ENCODE measurements at regions not wholly inside any gene's neighbourhood (a gene's known extent, or its start where the extent isn't known, plus 50 kb on each side); places are given as distances from the start of the nearest gene placed in this dataset.

DNA sequence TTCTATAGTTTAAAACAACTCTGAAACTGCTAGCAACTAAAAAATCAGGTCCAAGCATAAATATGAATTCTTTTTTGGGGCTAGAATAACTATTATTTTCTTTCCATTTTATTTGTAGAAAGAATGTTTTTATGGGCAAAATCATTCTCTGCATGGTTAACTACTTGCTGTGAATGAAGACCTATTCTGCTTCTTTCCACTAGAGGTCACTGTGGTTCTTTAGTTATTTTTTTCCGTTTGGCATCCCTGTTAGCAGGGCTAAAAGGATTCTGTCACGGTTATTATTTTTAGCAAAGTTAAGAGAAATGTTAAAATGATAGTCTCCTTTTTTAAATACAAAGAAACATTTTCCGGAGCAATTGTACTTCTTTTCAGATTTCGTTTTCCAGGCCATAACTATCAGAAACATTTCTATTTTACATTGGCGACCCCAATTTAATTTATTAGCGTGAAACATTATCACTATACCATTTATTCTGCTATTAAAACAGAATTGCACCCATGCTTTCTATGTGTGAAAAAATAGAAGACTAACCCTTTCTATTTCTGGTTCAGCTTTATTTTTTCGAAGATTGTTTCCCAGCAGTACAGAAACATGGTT is 404.8 kb downstream of the ATP23 start:
- Histone ChIP-seq H3K36me3 (ENCODE audit: insufficient read depth, low read length) (no peaks in the 10 kb centered on the region), H3K9ac (ENCODE audit: low read length) (no peak overlapping the region), H3K4me2 (ENCODE audit: low read depth, low read length, poor library complexity, severe bottlenecking) (no peak overlapping the region)

DNA sequence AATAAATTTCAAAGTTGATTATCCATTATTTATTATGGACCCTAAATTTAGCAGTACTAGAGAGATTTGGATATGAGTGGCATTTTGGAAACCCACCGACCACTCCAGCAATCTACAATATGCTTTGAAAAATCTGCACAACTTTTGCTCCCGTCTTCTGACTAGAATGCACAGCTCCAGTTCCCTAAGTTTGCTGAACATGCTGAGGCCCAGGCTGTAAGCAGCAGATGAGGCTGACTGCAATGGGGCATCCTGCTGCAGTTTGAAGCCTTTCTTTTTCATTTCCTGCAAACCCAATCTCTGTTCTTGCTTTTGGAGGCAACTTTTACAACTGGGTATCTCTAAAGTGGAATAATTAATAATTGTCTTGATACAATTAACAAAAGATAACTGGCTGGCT is 405.8 kb downstream of the ATP23 start:
- no peaks in the 10 kb centered on the region for H3K9me3 ChIP-seq (ENCODE audit: low read length)
- H3K27me3 ChIP-seq (ENCODE audit: low read length) = no peaks in the 10 kb centered on the region
- DNase-seq = no peak
- no peak overlapping the region for H3K9ac ChIP-seq (ENCODE audit: low read length)
- H3K4me3 ChIP-seq (ENCODE audit: low read length) = no peak overlapping the region
- H3K79me2 ChIP-seq (ENCODE audit: low read length) = no peaks in the 10 kb centered on the region
- no peak overlapping the region for H2AFZ ChIP-seq (ENCODE audit: low read length)
- H4K20me1 ChIP-seq (ENCODE audit: insufficient read depth, low read depth, low read length) = no peaks in the 10 kb centered on the region
- H3K4me2 ChIP-seq (ENCODE audit: low read depth, low read length, poor library complexity, severe bottlenecking) = no peak overlapping the region
- no peak overlapping the region for H3K27ac ChIP-seq (ENCODE audit: low read length)
- no peaks in the 10 kb centered on the region for H3K36me3 ChIP-seq (ENCODE audit: insufficient read depth, low read length)
- no peaks in the 10 kb centered on the region for H3K9me2 ChIP-seq (replicated peaks; ENCODE audit: insufficient read depth, low read length)
- no peaks in the 10 kb centered on the region for H3K4me1 ChIP-seq (ENCODE audit: low read length)

More for the DNA sequence above, 404.8 kb downstream of the ATP23 start:
- Histone ChIP-seq H3K4me3 (ENCODE audit: low read length) (no peak overlapping the region), H3K9me3 (ENCODE audit: low read length) (no peaks in the 10 kb centered on the region), H3K27ac (ENCODE audit: low read length) (no peak overlapping the region), H3K4me1 (ENCODE audit: low read length) (no peaks in the 10 kb centered on the region), H4K20me1 (ENCODE audit: insufficient read depth, low read depth, low read length) (no peaks in the 10 kb centered on the region), H3K79me2 (ENCODE audit: low read length) (no peaks in the 10 kb centered on the region), H3K27me3 (ENCODE audit: low read length) (no peaks in the 10 kb centered on the region), H3K9me2 (replicated peaks; ENCODE audit: insufficient read depth, low read length) (no peaks in the 10 kb centered on the region), H2AFZ (ENCODE audit: low read length) (no peak overlapping the region)
- DNase-seq = peak; percentile 79

DNA sequence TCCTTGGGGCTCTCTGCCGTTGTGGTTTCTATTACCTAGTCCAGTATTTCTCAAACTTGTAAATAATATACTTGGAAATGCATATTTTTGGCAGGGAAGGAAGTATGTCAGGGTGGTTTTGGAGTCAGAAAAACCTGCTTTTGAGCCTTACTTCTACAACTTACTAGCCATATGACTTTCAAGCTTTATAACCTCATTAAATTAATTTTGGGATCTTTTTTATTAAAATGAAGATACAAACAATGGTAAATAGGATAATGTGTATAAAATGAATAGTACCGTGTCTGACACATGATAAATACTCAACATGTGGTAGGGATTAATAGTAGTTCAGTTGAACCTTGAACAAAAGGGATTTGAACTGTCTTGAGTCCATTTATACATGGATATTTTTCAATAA is 406.3 kb downstream of the ATP23 start:
- Histone ChIP-seq H3K9ac (ENCODE audit: low read length) (no peak overlapping the region), H3K79me2 (ENCODE audit: low read length) (no peaks in the 10 kb centered on the region), H3K4me1 (ENCODE audit: low read length) (no peaks in the 10 kb centered on the region), H3K4me2 (ENCODE audit: low read depth, low read length, poor library complexity, severe bottlenecking) (no peak overlapping the region), H3K27me3 (ENCODE audit: low read length) (no peaks in the 10 kb centered on the region), H3K9me2 (replicated peaks; ENCODE audit: insufficient read depth, low read length) (no peaks in the 10 kb centered on the region), H3K4me3 (ENCODE audit: low read length) (no peak overlapping the region), H3K27ac (ENCODE audit: low read length) (no peak overlapping the region), H3K36me3 (ENCODE audit: insufficient read depth, low read length) (no peaks in the 10 kb centered on the region), H3K9me3 (ENCODE audit: low read length) (no peaks in the 10 kb centered on the region), H2AFZ (ENCODE audit: low read length) (no peak overlapping the region), H4K20me1 (ENCODE audit: insufficient read depth, low read depth, low read length) (no peaks in the 10 kb centered on the region)
- no peak for DNase-seq

DNA sequence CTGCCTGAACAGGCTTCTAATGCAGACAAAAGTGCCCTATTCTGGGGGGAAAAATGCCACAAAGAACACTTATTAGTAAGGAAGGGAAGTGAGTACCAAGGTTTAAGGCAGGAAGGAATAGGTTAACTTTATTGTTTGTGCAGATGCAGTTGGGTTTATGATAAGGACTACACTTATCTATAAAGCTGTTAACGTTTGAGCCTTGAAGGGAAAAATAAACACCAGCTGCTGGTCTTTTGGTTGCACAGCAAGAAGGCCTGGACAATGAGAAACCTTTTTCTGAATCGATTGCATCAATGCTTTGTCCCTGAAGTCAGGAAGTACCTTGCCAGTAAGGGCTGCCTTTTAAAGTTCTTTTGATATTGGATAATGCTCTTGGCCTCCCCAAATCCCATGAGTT is 407.8 kb downstream of the ATP23 start:
- no peaks in the 10 kb centered on the region for H3K27me3 ChIP-seq (ENCODE audit: low read length)
- no peaks in the 10 kb centered on the region for H3K9me2 ChIP-seq (replicated peaks; ENCODE audit: insufficient read depth, low read length)
- no peaks in the 10 kb centered on the region for H4K20me1 ChIP-seq (ENCODE audit: insufficient read depth, low read depth, low read length)
- H3K36me3 ChIP-seq (ENCODE audit: insufficient read depth, low read length) = no peaks in the 10 kb centered on the region
- no peak overlapping the region for H3K27ac ChIP-seq (ENCODE audit: low read length)
- no peak overlapping the region for H3K4me2 ChIP-seq (ENCODE audit: low read depth, low read length, poor library complexity, severe bottlenecking)
- no peak for DNase-seq
- H3K4me1 ChIP-seq (ENCODE audit: low read length) = no peaks in the 10 kb centered on the region
- no peak overlapping the region for H3K4me3 ChIP-seq (ENCODE audit: low read length)
- H3K9ac ChIP-seq (ENCODE audit: low read length) = no peak overlapping the region
- H3K79me2 ChIP-seq (ENCODE audit: low read length) = no peaks in the 10 kb centered on the region
- H3K9me3 ChIP-seq (ENCODE audit: low read length) = no peaks in the 10 kb centered on the region
- H2AFZ ChIP-seq (ENCODE audit: low read length) = no peak overlapping the region

DNA sequence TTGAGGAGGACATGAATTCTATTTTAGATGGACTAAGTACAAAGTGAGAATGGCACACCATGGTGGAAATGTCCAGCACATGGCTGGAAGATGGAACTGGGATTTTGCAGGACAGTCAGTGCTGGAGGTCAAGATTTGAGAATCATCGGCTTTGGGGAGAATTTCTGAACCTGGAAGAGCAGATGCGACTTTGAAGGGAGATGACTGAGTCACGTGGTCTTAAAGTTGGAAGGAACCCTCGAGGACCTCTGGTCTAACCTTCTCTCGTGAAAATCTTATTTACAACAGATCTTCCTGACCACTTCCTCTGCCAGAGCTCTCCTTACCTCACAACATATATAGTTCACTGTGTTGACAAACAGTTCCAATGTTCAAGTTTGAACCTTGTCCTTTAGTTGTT is 415.4 kb downstream of the ATP23 start:
- no peak overlapping the region for H2AFZ ChIP-seq (ENCODE audit: low read length)
- no peaks in the 10 kb centered on the region for H3K27me3 ChIP-seq (ENCODE audit: low read length)
- H4K20me1 ChIP-seq (ENCODE audit: insufficient read depth, low read depth, low read length) = no peaks in the 10 kb centered on the region
- no peak overlapping the region for H3K27ac ChIP-seq (ENCODE audit: low read length)
- DNase-seq = no peak
- H3K4me1 ChIP-seq (ENCODE audit: low read length) = no peaks in the 10 kb centered on the region
- no peaks in the 10 kb centered on the region for H3K36me3 ChIP-seq (ENCODE audit: insufficient read depth, low read length)
- H3K4me3 ChIP-seq (ENCODE audit: low read length) = no peak overlapping the region
- no peaks in the 10 kb centered on the region for H3K9me2 ChIP-seq (replicated peaks; ENCODE audit: insufficient read depth, low read length)
- H3K79me2 ChIP-seq (ENCODE audit: low read length) = no peaks in the 10 kb centered on the region
- no peak overlapping the region for H3K9ac ChIP-seq (ENCODE audit: low read length)
- no peak overlapping the region for H3K4me2 ChIP-seq (ENCODE audit: low read depth, low read length, poor library complexity, severe bottlenecking)
- H3K9me3 ChIP-seq (ENCODE audit: low read length) = no peaks in the 10 kb centered on the region

DNA sequence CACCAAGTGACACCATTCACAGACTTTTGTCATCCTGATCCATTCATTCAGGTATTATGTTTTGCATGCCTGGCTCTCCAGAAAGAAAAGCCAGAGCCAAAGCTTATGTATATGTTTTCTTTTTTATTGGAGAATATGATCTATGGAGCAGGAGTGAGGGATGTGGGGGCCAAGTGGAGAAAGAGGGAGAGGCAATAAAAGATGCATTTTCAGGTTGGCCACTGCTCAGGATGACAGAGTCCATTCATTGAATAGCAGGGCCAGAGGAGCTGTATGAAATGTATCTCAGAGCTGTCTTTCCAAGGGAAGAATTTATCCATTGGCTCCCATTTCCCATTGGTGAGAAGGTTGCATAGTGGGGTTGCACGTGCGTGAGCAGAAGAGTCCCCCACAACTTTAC is 416.1 kb downstream of the ATP23 start:
- H3K4me1 ChIP-seq (ENCODE audit: low read length) = no peaks in the 10 kb centered on the region
- H3K9me3 ChIP-seq (ENCODE audit: low read length) = no peaks in the 10 kb centered on the region
- no peaks in the 10 kb centered on the region for H3K79me2 ChIP-seq (ENCODE audit: low read length)
- no peak overlapping the region for H2AFZ ChIP-seq (ENCODE audit: low read length)
- no peak overlapping the region for H3K4me2 ChIP-seq (ENCODE audit: low read depth, low read length, poor library complexity, severe bottlenecking)
- H3K9ac ChIP-seq (ENCODE audit: low read length) = no peak overlapping the region
- H3K27ac ChIP-seq (ENCODE audit: low read length) = no peak overlapping the region
- no peaks in the 10 kb centered on the region for H3K27me3 ChIP-seq (ENCODE audit: low read length)
- H4K20me1 ChIP-seq (ENCODE audit: insufficient read depth, low read depth, low read length) = no peaks in the 10 kb centered on the region
- H3K9me2 ChIP-seq (replicated peaks; ENCODE audit: insufficient read depth, low read length) = no peaks in the 10 kb centered on the region
- H3K4me3 ChIP-seq (ENCODE audit: low read length) = no peak overlapping the region
- H3K36me3 ChIP-seq (ENCODE audit: insufficient read depth, low read length) = no peaks in the 10 kb centered on the region
- DNase-seq = no peak

DNA sequence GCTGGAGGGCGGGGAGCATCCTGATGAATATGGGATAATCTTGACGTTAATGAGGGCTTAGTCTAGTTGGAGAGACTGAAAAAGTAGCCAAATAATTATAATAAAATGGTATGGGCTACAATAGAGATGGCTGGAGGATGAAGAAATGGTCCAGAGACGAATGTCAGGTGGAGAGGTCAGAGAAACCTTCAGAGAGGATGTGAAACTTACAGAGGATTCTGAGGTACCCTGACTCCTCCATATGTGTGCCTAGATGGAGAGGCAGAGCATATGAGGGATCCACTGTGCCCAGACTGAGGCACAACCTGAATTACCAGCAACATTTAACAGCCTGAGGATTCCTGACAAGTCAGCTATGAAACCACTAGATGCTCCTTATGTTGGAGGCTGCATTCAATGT is 417.0 kb downstream of the ATP23 start:
- H3K79me2 ChIP-seq (ENCODE audit: low read length) = no peaks in the 10 kb centered on the region
- no peak overlapping the region for H2AFZ ChIP-seq (ENCODE audit: low read length)
- no peaks in the 10 kb centered on the region for H3K4me1 ChIP-seq (ENCODE audit: low read length)
- no peaks in the 10 kb centered on the region for H3K9me2 ChIP-seq (replicated peaks; ENCODE audit: insufficient read depth, low read length)
- no peaks in the 10 kb centered on the region for H3K27me3 ChIP-seq (ENCODE audit: low read length)
- no peaks in the 10 kb centered on the region for H3K9me3 ChIP-seq (ENCODE audit: low read length)
- H3K27ac ChIP-seq (ENCODE audit: low read length) = no peak overlapping the region
- no peak overlapping the region for H3K4me2 ChIP-seq (ENCODE audit: low read depth, low read length, poor library complexity, severe bottlenecking)
- no peaks in the 10 kb centered on the region for H3K36me3 ChIP-seq (ENCODE audit: insufficient read depth, low read length)
- no peak for DNase-seq
- H4K20me1 ChIP-seq (ENCODE audit: insufficient read depth, low read depth, low read length) = no peaks in the 10 kb centered on the region
- no peak overlapping the region for H3K9ac ChIP-seq (ENCODE audit: low read length)
- H3K4me3 ChIP-seq (ENCODE audit: low read length) = no peak overlapping the region

DNA sequence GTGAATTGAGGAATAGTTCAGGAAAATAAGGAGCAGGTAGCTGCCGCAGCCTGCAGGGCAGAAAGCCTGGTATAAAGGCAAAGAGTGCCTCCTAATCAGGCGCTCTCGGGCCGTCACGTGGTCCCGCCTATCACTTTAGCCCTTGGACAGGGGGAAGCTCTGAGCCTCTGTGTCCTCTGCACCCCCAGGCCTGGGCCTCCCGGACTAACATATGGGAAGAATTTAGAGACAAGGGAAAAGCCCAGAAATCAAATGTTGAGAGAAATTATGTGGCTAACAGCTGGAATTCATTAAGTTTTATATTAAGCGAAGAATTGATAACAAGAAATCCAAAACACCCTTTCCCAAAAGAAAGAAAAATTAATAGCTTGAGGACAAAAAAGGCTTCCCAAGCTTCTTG is 417.7 kb downstream of the ATP23 start:
- no peak overlapping the region for H3K27ac ChIP-seq (ENCODE audit: low read length)
- H2AFZ ChIP-seq (ENCODE audit: low read length) = no peak overlapping the region
- no peaks in the 10 kb centered on the region for H3K79me2 ChIP-seq (ENCODE audit: low read length)
- H3K9me2 ChIP-seq (replicated peaks; ENCODE audit: insufficient read depth, low read length) = no peaks in the 10 kb centered on the region
- H3K4me2 ChIP-seq (ENCODE audit: low read depth, low read length, poor library complexity, severe bottlenecking) = no peak overlapping the region
- H3K27me3 ChIP-seq (ENCODE audit: low read length) = no peaks in the 10 kb centered on the region
- no peaks in the 10 kb centered on the region for H4K20me1 ChIP-seq (ENCODE audit: insufficient read depth, low read depth, low read length)
- no peak for DNase-seq
- H3K4me3 ChIP-seq (ENCODE audit: low read length) = no peak overlapping the region
- H3K9me3 ChIP-seq (ENCODE audit: low read length) = no peaks in the 10 kb centered on the region
- H3K36me3 ChIP-seq (ENCODE audit: insufficient read depth, low read length) = no peaks in the 10 kb centered on the region
- no peaks in the 10 kb centered on the region for H3K4me1 ChIP-seq (ENCODE audit: low read length)
- H3K9ac ChIP-seq (ENCODE audit: low read length) = no peak overlapping the region

DNA sequence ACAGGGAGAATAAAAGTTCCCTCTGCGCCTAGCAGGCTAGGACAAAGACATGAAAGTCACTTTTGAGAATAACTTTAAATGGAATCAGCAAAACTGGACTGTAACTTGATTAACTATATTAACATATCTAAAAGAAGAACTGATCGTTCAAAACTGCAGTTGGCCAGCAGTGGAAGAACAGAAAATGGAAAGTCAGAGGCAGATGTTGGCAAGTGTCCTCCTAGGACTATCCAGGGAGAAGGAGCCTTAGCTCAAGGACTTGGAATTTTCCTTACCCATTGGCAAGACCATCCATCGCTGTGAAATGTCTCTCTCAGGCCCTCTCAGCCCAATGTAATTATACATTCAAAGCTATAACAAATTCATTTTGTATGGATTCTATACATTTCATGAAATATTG is 419.7 kb downstream of the ATP23 start:
- Histone ChIP-seq H3K36me3 (ENCODE audit: insufficient read depth, low read length) (no peaks in the 10 kb centered on the region), H3K9ac (ENCODE audit: low read length) (no peak overlapping the region), H3K4me3 (ENCODE audit: low read length) (no peak overlapping the region), H3K79me2 (ENCODE audit: low read length) (no peaks in the 10 kb centered on the region), H3K4me1 (ENCODE audit: low read length) (no peaks in the 10 kb centered on the region), H4K20me1 (ENCODE audit: insufficient read depth, low read depth, low read length) (no peaks in the 10 kb centered on the region), H3K9me3 (ENCODE audit: low read length) (no peaks in the 10 kb centered on the region), H2AFZ (ENCODE audit: low read length) (no peak overlapping the region), H3K27me3 (ENCODE audit: low read length) (no peaks in the 10 kb centered on the region), H3K9me2 (replicated peaks; ENCODE audit: insufficient read depth, low read length) (no peaks in the 10 kb centered on the region), H3K27ac (ENCODE audit: low read length) (no peak overlapping the region), H3K4me2 (ENCODE audit: low read depth, low read length, poor library complexity, severe bottlenecking) (no peak overlapping the region)
- DNase-seq = no peak
